ENCODE measurements at regions not wholly inside any gene's neighbourhood (a gene's known extent, or its start where the extent isn't known, plus 50 kb on each side); places are given as distances from the start of the nearest gene placed in this dataset.

GRCh38 chr5:14011089-14012020 is 66.9 kb upstream of the DNAH5 start:
- peak; percentile 63 to 73 for DNase-seq

- no peak for DNase-seq
These were observed 65.1 kb upstream of the DNAH5 start for GRCh38 chr5:14009575-14009974.

DNA sequence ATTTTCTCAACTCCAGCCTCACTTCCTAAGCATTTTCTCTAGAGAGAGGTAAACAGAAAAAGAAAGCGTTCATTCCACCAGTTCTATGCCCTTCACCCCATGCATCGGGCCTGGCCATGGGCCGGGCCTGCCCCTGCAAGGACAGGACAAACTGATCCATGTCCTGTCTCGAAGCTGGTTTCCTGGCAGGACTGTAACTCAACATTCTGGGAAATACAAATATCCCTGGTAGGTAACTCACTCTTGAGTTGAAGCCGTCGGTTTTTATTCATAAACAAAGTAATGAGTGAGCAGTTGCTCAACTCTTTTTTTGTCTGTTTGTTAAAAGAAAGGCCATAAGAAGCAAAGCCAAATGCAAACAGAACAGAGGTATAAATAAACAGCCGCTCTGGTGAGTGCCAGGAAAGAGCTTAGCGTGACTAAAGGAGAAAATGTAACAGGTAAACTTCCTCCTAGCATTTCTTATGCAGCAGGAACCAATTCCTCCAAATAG is 64.4 kb upstream of the DNAH5 start:
- DNase-seq = no peak

DNA sequence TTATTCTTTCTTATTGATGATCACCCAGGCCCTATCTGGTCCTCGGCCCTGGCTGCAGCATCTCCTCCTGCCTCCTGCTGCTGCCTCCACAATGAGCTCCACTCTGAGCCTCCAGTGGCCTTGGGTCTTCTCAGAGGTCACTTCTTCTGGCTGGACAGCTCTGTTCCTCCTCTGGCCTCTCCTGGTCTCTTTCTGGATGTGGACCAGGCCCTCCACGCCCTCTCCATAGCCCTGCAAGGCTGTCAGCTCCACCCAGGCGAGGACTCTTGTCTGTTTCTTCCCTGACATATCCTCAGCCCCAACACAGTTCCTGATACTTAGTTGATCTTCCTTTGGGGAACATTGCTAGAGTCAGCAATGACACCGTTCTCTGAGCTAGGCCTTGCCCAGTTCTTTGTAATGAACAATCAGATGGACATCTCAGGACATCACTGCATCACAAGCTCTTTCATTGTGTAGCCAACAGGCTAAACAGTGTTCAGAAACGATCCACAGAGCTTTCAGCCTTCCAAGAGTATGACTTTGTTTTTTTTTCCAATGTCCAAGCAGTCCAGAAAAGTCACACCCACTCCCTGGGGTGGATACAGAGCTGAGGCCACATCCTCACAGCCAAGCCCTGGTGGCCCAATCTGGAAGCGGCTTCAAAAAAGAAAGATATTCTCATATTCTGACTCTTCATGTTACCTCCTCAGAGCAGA is 62.5 kb upstream of the DNAH5 start:
- DNase-seq = no peak

DNA sequence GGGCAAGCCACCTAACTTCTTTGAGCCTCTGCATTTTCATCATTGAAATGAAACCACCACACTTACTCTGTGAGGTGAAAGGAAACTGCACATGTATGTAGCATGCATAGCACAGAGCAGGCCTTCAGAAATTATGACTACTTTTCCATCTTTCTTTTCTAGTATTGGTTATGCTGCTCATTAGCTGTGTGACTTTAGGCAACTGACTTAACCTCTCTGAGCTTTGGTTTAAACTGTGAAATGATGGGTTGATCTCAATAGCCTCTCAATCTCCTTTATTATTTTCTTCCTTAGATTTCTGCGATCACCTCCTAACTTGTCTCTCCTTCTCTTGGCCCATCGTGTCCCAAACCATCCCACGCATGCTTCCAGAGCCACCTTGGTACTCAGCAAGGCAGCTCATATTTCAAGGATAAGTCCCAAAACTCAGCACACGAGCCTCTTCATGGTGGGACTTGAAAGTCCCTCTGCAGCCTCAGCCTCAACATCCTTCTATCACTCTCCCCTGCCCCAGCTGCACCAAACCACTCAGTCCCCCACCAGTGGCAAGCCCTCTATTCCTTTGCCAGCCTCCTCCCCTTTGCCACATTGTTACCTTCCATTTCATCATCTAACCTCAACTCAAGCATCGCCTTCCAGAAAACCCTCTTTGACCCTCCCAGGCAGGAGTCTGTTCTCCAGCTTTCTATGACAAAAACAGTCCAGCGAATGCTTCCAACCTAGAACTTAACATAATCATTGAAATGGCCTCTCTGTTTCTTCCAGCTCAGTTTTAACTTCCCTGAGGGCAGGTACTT is 60.3 kb upstream of the DNAH5 start:
- DNase-seq = no peak

GRCh38 chr5:14003936-14004335 is 59.4 kb upstream of the DNAH5 start:
- DNase-seq = no peak

GRCh38 chr5:14003513-14003912 is 59.0 kb upstream of the DNAH5 start:
- no peak for DNase-seq

DNA sequence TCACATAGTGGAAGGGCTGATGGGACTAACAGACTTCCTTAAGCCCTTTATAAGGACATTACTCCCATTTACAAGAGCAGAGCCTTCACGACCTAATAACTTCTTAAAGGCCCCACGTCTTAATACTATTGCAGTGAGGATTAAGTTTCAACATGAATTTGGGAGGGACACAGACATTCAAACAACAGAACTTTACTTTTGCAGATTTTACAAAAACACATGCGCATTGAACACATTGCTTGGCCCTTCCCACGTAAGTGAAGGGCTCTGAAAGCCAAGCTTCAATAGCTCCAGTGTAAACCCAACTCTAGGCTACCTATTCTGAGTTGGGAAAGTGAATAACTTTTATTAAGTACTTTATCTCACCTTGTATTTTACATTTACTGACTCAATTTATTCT is 53.8 kb upstream of the DNAH5 start:
- no peak for DNase-seq

GRCh38 chr5:13997514-13997913 is 53.0 kb upstream of the DNAH5 start:
- no peak for DNase-seq

DNA sequence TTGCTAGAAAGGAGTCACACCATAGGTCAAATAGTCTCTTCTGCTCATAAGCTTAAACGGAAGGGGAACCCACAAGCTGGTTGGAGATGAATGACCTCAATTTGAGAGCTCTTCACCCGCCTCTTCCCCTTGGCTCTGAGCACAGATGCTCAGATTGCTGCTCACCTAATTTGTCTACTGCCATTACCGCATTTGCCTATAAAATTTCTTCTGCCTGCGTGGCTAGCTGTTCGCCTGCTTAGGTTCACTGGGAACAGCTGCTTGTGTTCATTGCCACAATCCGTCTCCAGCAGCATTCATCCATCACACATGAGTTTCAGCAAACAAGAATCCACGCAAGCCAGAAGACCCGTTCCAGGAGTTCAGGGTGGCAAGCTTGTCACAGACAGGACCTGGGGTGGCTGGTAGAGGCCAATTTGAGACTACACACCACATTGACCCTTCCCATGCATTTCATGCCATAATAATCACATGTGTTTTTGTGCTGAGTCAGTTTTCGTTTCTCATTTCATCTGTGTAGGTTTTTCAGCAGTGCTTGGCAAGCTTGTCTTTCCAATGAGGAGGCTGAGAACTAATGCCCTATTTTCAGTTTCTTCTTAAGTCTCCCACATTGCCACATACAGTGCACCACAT is 50.2 kb upstream of the DNAH5 start:
- DNase-seq = no peak

Data from activated T-cell treated with anti-CD3 and anti-CD28 coated beads, Interleukin-2, amount 50 U/mL, for 48 hours (primary cell).